ENCODE measurements at regions not wholly inside any gene's neighbourhood (a gene's known extent, or its start where the extent isn't known, plus 50 kb on each side); places are given as distances from the start of the nearest gene placed in this dataset.

- no peak for TF ChIP-seq CTCF (conservative IDR thresholded peaks at IDR 0.05)
- no peak for TF ChIP-seq ZFX (IDR thresholded peaks at IDR 0.05)
These were observed 269.1 kb downstream of the NR2F1-AS1 start for GRCh38 chr5:93311881-93312280.
